Skeletal muscle tissue (tissue), 3 donors: ENCODE measurements at regions not wholly inside any gene's neighbourhood (a gene's known extent, or its start where the extent isn't known, plus 50 kb on each side); places are given as distances from the start of the nearest gene placed in this dataset.

Experiments
- H3K27ac ChIP-seq: one replicate; pipeline ENCODE4 v1.7.0; 2013; ENCODE audit warnings: mild to moderate bottlenecking, low read depth, low read length, inconsistent platforms
- H3K27me3 ChIP-seq, 3 donors: one replicate each; pipeline ENCODE4 v1.7.0; 2013; ENCODE audit warnings: low read length in 3 of 3; ENCODE audit not compliant: control insufficient read depth in 3 of 3, insufficient read depth in 3 of 3
- H3K36me3 ChIP-seq, 3 donors: one replicate each; pipeline ENCODE4 v1.7.0; 2013; ENCODE audit warnings: low read length in 3 of 3; ENCODE audit not compliant: control insufficient read depth in 3 of 3, insufficient read depth in 3 of 3
- H3K4me1 ChIP-seq, 3 donors: one replicate each; pipeline ENCODE4 v1.7.0; 2013; ENCODE audit warnings: low read length in 3 of 3, mild to moderate bottlenecking in 3 of 3; ENCODE audit not compliant: control insufficient read depth in 3 of 3, insufficient read depth in 3 of 3
- H3K4me3 ChIP-seq, 3 donors: one replicate each; pipeline ENCODE4 v1.7.0; 2013; ENCODE audit warnings: low read length in 3 of 3
- H3K9ac ChIP-seq, 3 donors: one replicate each; pipeline ENCODE4 v1.7.0; 2013; ENCODE audit warnings: low read length in 3 of 3, mild to moderate bottlenecking in 3 of 3, moderate library complexity in 2 of 3, low read depth in 1 of 3
- H3K9me3 ChIP-seq, 3 donors: one replicate each; pipeline ENCODE4 v1.7.0; 2013; ENCODE audit warnings: low read length in 3 of 3; ENCODE audit not compliant: control insufficient read depth in 3 of 3
- donor health status: Osteomylitis.

DNA sequence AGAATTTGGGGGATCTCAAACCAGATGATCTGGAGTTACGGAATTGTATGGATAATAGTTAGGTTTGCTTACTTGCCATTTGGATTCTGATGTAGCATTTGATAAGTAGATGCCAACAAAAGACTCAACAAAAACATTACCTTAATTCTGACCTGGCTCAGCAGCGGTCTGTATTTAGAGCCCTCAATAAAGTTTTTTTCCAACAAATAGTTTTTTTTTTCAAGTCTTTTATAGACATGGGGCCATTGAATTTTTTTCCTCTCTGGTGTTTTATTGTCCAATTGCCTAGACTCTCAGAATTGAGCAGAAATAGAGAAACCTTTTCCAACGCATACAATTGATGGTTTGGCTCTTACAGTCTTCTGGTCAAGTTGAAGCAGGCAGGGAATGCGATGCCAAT lies 192.8 kb upstream of the GAS1 start:
- H3K4me3 ChIP-seq: no peak overlapping the region
- no peak overlapping the region for H3K9ac ChIP-seq
- peaks cover 0 to 3% (median 0%) of the 10 kb centered on the region in 3 donors for H3K4me1 ChIP-seq
- H3K27ac ChIP-seq: peak overlapping the region; percentile 43
- no peaks in the 10 kb centered on the region for H3K27me3 ChIP-seq
- H3K9me3 ChIP-seq: no peaks in the 10 kb centered on the region
- H3K36me3 ChIP-seq: no peaks in the 10 kb centered on the region

DNA sequence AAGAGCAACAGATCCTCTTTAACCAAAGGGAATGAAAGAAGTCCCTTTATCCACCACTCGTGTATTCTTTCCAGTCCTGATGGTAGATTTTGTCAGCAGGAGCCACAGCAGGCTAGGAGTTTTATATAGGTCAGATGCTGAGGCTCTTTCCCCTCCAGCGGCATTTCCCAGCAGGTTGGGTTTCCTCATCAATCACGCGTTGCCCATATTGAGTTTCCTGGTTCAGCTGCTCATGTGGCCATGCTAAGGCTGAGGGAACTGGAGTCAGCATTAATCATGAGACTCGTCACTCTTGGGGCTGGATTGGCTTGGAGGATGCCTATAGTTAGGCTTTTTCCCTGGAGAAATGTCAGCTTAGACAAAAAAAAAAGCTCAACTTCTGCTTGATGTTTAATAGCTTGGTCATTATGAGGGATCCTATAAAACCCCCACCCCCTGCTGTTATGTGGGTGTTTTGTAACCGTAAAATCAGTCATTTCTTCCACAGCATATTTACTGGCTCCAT lies 193.4 kb upstream of the GAS1 start:
- no peak overlapping the region for H3K9ac ChIP-seq
- no peaks in the 10 kb centered on the region for H3K27me3 ChIP-seq
- H3K4me3 ChIP-seq: no peak overlapping the region
- H3K27ac ChIP-seq: peak overlapping the region; percentile 43
- no peaks in the 10 kb centered on the region for H3K9me3 ChIP-seq
- H3K36me3 ChIP-seq: no peaks in the 10 kb centered on the region
- peaks cover 0 to 3% (median 0%) of the 10 kb centered on the region in 3 donors for H3K4me1 ChIP-seq

DNA sequence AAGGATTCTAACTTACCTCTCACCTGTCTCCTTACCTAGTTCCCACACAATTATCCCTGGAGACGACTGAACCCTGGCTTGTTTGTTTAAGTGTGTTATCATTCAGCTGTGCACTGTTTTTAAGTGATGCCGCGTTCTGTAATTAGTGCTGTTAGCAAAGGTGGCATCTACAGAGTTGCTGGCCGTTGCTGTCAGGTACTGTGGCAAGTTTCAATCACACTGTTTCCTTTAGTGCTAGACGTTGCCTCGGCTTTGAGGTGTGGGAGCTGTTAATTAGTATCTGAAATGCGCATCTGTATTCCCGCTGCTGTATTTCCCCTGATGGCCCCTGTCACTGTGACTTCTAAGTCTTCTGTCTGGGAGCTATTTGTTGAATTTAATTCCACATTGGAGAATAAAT lies 193.8 kb upstream of the GAS1 start:
- Histone ChIP-seq H3K4me1 (peaks cover 0 to 3% (median 0%) of the 10 kb centered on the region in 3 donors), H3K27ac (no peak overlapping the region), H3K4me3 (no peak overlapping the region), H3K9me3 (no peaks in the 10 kb centered on the region), H3K36me3 (no peaks in the 10 kb centered on the region), H3K9ac (no peak overlapping the region), H3K27me3 (no peaks in the 10 kb centered on the region)

DNA sequence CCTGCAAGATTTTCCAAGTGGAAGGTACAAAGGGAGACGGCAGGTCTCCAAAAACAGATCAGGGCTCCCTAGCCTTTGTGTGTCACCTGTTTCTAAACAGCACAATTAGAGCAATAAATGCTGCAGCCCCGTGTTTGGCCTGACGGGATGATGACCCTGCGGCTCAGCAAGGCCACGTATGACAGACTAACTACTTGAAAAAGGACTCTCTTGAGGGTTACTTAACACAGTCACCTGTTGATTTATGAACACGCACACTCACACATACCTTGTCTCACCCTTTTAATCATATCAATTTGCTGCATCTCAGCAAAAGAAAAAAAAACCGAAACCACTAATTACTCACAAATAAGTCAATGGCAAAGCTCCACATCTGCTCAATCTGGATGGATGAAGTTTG lies 199.6 kb upstream of the GAS1 start:
- Histone ChIP-seq H3K4me1 (peaks cover 14% of the 10 kb centered on the region in 3 donors), H3K27me3 (no peaks in the 10 kb centered on the region), H3K9ac (no peak overlapping the region), H3K27ac (no peak overlapping the region), H3K9me3 (peaks cover 0 to 2% (median 0%) of the 10 kb centered on the region in 3 donors), H3K36me3 (no peaks in the 10 kb centered on the region), H3K4me3 (no peak overlapping the region)

DNA sequence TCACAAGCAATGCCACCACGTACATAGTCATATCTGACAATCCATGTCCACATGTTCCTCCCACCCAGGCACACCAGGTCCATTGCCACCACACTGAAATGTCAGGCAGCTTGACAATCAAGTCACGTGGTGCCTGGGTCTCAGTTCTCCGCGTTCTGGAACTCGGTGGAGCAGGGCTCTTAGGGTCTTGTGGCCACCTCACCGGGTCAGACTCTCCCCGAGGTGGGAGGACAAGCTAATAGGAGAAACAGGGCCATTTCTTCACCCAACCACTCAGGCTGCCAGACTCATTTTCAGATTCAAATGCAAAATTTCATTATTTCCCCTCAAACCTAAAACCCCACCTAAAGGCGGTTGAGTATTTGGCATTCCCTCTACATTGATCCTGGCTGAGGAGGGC lies 200.5 kb upstream of the GAS1 start:
- peaks cover 14% of the 10 kb centered on the region in 3 donors for H3K4me1 ChIP-seq
- H3K9me3 ChIP-seq: peaks cover 0 to 2% (median 0%) of the 10 kb centered on the region in 3 donors
- peak overlapping the region; percentile 88 for H3K27ac ChIP-seq
- H3K4me3 ChIP-seq: peak overlapping the region; percentile 54 to 72 (median 60)
- no peaks in the 10 kb centered on the region for H3K27me3 ChIP-seq
- peak overlapping the region; percentile 69 to 84 (median 74) for H3K9ac ChIP-seq
- no peaks in the 10 kb centered on the region for H3K36me3 ChIP-seq

DNA sequence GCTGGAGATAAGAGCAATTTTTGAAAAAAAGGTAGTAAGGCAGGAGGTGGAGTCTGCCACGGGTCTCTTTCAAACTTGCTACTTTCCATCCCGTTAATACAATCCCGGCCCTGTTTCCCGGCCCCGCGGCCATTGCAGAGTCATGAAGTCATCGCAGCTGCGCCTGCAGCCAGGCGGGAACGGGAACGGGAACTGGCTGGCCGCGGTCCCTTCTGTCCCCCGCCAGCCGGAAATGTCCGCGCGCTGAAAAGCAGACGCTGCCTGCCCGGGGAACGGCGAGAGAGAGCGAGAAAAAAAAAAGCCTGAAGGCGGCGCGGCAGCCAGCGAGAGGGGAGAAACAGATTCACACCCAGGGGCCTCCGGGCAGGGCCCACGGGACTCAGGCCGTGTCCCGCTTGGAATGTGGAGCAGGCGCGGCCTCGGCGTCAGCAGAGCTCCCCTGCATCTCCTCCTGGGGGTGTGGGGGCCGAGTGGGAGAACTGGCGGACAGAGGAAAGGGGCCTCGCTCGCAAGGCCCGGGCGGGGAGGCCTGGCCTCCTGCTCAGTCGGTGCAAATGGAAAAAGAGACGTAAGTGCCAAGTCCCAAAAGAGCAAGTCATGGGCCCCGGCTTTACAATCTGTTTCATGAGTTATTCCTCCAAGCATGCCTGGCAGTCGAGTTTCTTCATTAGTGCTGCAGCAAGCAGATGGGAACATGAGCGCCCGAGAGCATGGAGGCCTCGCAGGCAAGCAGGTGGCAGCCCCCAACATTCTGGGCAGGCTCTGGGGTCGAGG lies 201.2 kb upstream of the GAS1 start:
- Histone ChIP-seq H3K27ac (peak overlapping the region; percentile 88), H3K9me3 (peaks cover 0 to 2% (median 0%) of the 10 kb centered on the region in 3 donors), H3K9ac (peak overlapping the region; percentile 69 to 84 (median 74)), H3K4me3 (peak overlapping the region; percentile 54 to 72 (median 60)), H3K36me3 (no peaks in the 10 kb centered on the region), H3K4me1 (peaks cover 14% of the 10 kb centered on the region in 3 donors), H3K27me3 (no peaks in the 10 kb centered on the region)

DNA sequence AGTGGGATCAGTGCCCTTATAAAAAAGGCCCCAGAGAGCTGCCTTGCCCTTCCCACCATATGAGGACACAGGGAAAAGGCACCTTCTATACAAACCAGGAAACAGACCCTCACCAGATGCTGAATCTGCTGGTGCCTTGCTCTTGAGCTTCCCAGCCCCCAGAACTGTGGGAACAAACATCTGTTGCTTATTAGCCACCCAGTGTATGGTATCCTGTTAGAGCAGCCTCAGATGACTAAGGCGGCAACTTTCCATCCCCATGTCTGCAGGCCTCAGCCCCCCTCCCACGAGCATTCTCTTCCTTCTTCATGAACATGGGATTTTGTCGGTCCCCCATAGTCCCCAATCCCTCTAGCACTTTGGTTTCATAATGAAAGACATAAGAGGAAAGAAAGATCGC lies 202.5 kb upstream of the GAS1 start:
- Histone ChIP-seq H3K27me3 (no peaks in the 10 kb centered on the region), H3K27ac (peak overlapping the region; percentile 88), H3K4me1 (peaks cover 14% of the 10 kb centered on the region in 3 donors), H3K9ac (no peak overlapping the region), H3K36me3 (no peaks in the 10 kb centered on the region), H3K4me3 (no peak overlapping the region), H3K9me3 (peaks cover 0 to 2% (median 0%) of the 10 kb centered on the region in 3 donors)

DNA sequence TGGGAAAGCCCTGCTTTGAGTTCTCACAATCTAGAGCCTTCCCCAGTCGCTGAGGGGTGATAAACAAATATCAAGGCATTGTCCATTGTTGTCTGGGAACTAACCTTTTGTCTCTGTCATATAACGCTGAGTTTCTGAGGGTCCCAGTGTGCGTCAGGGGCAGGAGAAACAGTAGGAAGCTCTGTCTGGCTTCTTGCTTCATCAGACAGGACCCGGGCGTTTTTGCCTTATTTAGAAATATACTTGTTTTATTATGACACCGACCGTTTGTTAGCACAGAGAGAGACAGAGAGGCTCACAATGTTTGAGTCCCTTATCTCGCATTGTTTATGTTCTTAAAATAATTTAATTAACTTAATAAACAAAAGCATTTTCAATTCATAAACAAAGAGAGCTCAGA lies 204.9 kb upstream of the GAS1 start:
- no peaks in the 10 kb centered on the region for H3K36me3 ChIP-seq
- no peak overlapping the region for H3K27ac ChIP-seq
- H3K27me3 ChIP-seq: no peaks in the 10 kb centered on the region
- H3K4me3 ChIP-seq: no peak overlapping the region
- H3K9me3 ChIP-seq: peaks cover 0 to 2% (median 0%) of the 10 kb centered on the region in 3 donors
- peaks cover 14 to 15% (median 14%) of the 10 kb centered on the region in 3 donors for H3K4me1 ChIP-seq
- H3K9ac ChIP-seq: no peak overlapping the region

DNA sequence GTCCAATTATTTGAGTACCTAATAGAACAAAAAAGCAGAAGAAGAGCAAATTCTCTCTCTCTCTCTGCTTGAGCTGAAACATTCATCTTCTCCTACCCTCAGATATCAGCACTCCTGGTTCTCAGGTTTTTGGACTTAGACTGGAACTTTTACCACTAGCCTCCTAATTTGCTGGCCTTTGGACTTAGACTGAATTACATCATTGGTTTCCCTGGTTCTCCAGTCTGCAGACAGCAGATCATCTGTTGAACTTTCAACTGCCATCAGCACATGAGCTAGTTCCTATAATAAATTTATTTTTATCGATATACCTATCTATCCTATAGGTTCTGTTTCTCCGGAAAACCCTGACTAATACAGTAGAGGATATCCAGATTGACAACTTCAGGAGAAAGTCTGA lies 208.9 kb upstream of the GAS1 start:
- H3K36me3 ChIP-seq: no peaks in the 10 kb centered on the region
- H3K27me3 ChIP-seq: no peaks in the 10 kb centered on the region
- no peaks in the 10 kb centered on the region for H3K9me3 ChIP-seq
- H3K27ac ChIP-seq: no peak overlapping the region
- peaks cover 9 to 17% (median 13%) of the 10 kb centered on the region in 3 donors for H3K4me1 ChIP-seq
- no peak overlapping the region for H3K9ac ChIP-seq
- no peak overlapping the region for H3K4me3 ChIP-seq

DNA sequence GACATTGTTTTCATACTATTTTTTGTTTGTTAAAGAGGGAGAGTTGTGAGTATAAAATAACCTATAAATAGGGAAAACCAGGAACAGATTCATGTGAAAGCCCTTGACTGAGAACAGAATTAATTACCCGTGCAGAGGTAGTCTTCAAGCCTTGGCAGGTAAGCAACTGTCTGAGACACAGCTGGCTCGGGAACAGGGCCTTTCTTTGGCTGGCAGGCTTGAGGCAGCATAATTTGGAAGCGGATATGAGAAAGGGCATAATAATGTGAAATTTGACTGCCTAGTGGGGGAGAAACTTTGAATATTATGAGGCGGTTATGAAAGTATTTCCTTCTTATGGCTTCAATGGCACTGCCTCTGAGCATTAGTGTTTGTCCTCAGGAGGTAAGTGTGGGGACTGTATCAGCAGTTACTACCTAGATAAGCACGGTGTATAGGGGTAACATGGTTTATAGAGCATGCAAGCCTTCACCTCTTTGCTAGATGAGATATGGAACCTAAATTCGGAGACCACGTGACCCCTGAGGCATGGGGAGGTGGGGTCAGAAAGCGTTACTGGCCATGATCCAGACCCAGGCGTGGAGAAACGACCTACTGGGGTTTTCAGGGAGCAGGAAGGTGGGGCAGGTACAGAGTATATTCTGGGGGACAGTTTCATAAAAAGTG lies 210.2 kb upstream of the GAS1 start:
- Histone ChIP-seq H3K4me1 (peaks cover 9 to 17% (median 13%) of the 10 kb centered on the region in 3 donors), H3K27ac (no peak overlapping the region), H3K9me3 (no peaks in the 10 kb centered on the region), H3K4me3 (peak overlapping the region in 1 of 3 donors; percentile 1), H3K27me3 (no peaks in the 10 kb centered on the region), H3K36me3 (no peaks in the 10 kb centered on the region), H3K9ac (no peak overlapping the region)
